ENCODE measurements at regions not wholly inside any gene's neighbourhood (a gene's known extent, or its start where the extent isn't known, plus 50 kb on each side); places are given as distances from the start of the nearest gene placed in this dataset.

DNA sequence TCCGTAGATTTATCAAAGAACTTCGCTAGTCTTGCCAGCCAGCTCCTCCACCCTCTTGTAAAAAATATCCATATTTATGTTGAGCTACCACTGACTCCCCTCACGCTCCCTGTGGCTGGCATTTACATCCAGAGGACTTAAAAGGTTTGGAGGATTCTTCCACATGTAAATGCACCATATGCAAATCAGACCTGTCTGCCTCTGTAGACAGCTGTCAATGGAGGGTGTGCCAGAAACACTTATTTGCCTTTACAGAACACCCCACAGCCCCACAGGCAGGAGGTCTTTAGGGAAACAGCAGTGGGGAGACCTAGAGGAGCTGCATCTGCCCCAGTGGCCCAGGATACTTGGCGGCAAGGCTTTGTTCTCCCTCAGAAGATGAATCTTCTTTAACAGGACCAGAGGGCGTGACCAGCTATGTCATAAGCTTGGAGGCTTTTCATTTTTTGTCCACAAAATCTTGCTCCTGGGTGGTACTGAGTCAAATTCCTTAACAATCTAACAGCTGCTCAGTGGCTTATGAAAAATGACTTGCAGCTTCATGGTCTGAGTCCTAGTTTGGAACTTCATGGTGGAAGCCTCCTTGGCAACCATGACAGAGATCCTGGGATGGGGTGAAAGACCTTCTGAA, 535.8 kb downstream of the EBF1 start:
- no peak for DNase-seq (ENCODE audit: low read depth in 1 of 2, low spot score in 1 of 2)
- TF ChIP-seq JUND (IDR thresholded peaks at IDR 0.05; ENCODE audit: low read depth): no peak
- in situ Hi-C loops (cut with HindIII; ENCODE audit: low pct_unique_long_range_greater_than_20kb, low sequenced_read_pairs): no loop called here

- DNase-seq (ENCODE audit: low read depth in 1 of 2, low spot score in 1 of 2): no peak
- no peak for TF ChIP-seq JUND (IDR thresholded peaks at IDR 0.05; ENCODE audit: low read depth)
- in situ Hi-C loops (cut with HindIII; ENCODE audit: low pct_unique_long_range_greater_than_20kb, low sequenced_read_pairs): no loop called here
These were observed 538.0 kb downstream of the EBF1 start for GRCh38 chr5:158561562-158562190.

DNA sequence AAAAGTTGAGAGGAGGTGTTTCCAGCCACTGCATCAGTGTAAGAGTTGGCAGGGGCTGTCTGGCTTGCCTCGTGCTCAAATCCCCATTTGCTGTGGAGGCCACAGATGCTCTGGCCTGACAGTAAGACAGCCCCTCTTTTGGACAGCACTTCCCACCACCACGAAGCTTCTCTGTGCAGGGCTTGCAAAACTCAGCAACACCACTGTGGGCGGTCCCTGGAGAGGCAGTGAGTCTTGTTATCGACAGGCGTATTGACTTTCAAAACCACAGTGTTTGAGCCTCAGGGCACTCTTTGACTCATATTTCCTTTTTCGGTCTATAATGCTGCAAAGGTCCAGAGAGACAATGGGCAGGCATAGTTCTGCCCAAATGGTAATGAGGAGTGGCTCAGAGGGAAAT, 539.5 kb downstream of the EBF1 start:
- in situ Hi-C loops (cut with HindIII; ENCODE audit: low pct_unique_long_range_greater_than_20kb, low sequenced_read_pairs): no loop called here
- peak; percentile 11 to 68 for DNase-seq (ENCODE audit: low read depth in 1 of 2, low spot score in 1 of 2)

GRCh38 chr5:158559643-158560042, 540.1 kb downstream of the EBF1 start:
- in situ Hi-C loops (cut with HindIII; ENCODE audit: low pct_unique_long_range_greater_than_20kb, low sequenced_read_pairs): no loop called here

More for the DNA sequence above, 539.5 kb downstream of the EBF1 start:
- TF ChIP-seq JUND (IDR thresholded peaks at IDR 0.05; ENCODE audit: low read depth): no peak

GRCh38 chr5:158559066-158559465, 540.6 kb downstream of the EBF1 start:
- no peak for DNase-seq (ENCODE audit: low read depth in 1 of 2, low spot score in 1 of 2)
- no peak for TF ChIP-seq JUND (IDR thresholded peaks at IDR 0.05; ENCODE audit: low read depth)
- in situ Hi-C loops (cut with HindIII; ENCODE audit: low pct_unique_long_range_greater_than_20kb, low sequenced_read_pairs): no loop called here

More at GRCh38 chr5:158559643-158560042, 540.1 kb downstream of the EBF1 start:
- TF ChIP-seq JUND (IDR thresholded peaks at IDR 0.05; ENCODE audit: low read depth): no peak
- no peak for DNase-seq (ENCODE audit: low read depth in 1 of 2, low spot score in 1 of 2)

DNA sequence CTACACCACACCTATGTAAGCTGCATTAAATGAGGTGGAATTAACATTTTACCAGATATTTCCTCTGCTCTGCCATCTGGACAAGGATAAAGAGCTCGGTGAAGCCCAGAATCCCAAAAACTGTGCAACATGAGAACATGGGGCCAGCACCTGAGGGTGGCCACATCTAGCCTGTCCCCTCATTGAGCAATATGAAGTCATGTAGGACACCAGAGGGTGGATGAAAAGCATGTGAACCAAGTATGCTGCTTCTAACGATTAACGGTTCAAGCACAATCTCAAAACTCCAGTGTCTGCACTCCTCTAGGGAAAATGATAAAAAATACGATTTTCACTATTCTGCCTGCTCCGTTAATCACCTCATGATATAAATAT, 545.8 kb downstream of the EBF1 start:
- DNase-seq (ENCODE audit: low read depth in 1 of 2, low spot score in 1 of 2): no peak
- TF ChIP-seq JUND (IDR thresholded peaks at IDR 0.05; ENCODE audit: low read depth): no peak
- in situ Hi-C loops (cut with HindIII; ENCODE audit: low pct_unique_long_range_greater_than_20kb, low sequenced_read_pairs): no loop called here

DNA sequence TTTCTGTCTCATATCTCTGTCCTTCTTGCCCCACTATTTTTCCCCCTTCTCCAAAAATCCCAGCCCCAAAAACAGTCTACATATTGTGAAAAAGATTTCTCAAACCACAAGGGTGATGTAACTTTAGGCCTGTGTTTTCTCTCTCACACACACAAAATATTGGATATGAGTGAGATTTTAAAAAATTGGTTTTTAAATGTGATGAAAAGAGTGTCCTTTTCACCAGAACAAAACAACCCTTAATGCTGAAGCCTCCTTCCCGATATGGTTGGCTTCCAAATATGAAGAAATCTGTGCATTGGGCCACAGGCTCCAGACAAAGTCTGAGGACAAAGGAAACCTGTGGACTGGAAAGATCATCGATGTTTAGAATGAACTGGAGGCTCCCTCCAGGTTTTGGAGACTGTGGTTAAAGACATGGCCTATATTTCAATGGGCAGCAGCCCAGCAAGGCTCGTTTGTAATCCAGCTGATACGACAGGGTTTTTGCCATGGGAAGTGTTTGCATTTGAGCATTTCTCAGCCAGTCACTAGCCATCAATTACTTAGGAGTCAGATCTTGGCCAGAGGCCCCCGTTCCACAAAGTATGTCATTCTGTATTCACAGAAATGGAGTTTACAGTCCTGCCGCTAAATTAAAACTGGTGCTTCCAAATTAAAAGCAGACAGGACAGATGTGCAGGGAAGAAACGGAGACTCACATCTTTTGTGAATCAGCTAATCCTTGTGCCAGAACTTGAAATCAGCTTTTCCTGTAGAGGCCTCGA, 546.3 kb downstream of the EBF1 start:
- in situ Hi-C loops (cut with HindIII; ENCODE audit: low pct_unique_long_range_greater_than_20kb, low sequenced_read_pairs): no loop called here
- no peak for TF ChIP-seq JUND (IDR thresholded peaks at IDR 0.05; ENCODE audit: low read depth)
- DNase-seq (ENCODE audit: low read depth in 1 of 2, low spot score in 1 of 2): no peak

- TF ChIP-seq JUND (IDR thresholded peaks at IDR 0.05; ENCODE audit: low read depth): no peak
- in situ Hi-C loops (cut with HindIII; ENCODE audit: low pct_unique_long_range_greater_than_20kb, low sequenced_read_pairs): no loop called here
- DNase-seq (ENCODE audit: low read depth in 1 of 2, low spot score in 1 of 2): no peak
These were observed 547.5 kb downstream of the EBF1 start for GRCh38 chr5:158552241-158552640.

DNA sequence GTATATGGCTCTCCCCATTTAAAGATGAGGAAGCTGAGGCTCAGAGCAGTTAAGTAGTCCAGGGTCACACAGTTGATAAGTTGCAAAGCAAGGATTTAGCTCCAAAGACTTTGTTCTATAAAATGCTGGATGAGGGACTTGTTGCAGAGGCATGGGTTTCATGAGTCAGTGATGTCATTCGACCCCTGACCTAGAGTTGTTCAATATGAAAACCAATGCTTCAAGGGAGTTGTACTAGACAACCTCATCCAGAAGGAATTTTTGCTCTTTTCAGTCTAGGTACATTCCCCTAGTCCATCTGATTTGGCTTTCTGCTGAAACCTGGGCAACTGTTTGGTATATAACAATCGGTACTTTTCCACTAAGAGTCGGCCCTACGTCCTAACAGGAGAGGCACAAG, 550.4 kb downstream of the EBF1 start:
- DNase-seq (ENCODE audit: low read depth in 1 of 2, low spot score in 1 of 2): no peak
- in situ Hi-C loops (cut with HindIII; ENCODE audit: low pct_unique_long_range_greater_than_20kb, low sequenced_read_pairs): no loop called here
- TF ChIP-seq JUND (IDR thresholded peaks at IDR 0.05; ENCODE audit: low read depth): no peak

DNA sequence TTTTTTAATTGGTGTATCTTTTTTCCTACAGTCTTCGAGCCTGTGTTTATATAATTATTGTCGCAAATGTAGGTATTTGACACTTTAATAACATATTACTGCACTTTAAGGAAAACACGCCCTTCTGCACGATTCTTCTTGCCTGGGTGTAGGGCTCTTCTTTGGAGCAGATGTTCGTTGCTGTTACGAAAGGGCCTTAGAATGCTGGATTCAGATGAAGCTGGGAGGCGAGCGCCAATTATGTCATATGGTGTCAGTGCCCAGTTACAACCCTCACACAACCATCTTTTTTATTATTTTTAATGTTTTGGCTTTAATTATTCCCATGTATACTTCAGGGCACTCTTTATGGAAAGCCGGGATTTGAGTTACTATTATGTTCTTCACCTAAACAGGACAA, 553.0 kb downstream of the EBF1 start:
- in situ Hi-C loops (cut with HindIII; ENCODE audit: low pct_unique_long_range_greater_than_20kb, low sequenced_read_pairs): no loop called here
- no peak for DNase-seq (ENCODE audit: low read depth in 1 of 2, low spot score in 1 of 2)

GRCh38 chr5:158545949-158546530, 553.7 kb downstream of the EBF1 start:
- no peak for TF ChIP-seq JUND (IDR thresholded peaks at IDR 0.05; ENCODE audit: low read depth)
- DNase-seq (ENCODE audit: low read depth in 1 of 2, low spot score in 1 of 2): no peak
- in situ Hi-C loops (cut with HindIII; ENCODE audit: low pct_unique_long_range_greater_than_20kb, low sequenced_read_pairs): no loop called here

More for the DNA sequence above, 553.0 kb downstream of the EBF1 start:
- TF ChIP-seq JUND (IDR thresholded peaks at IDR 0.05; ENCODE audit: low read depth): no peak

GRCh38 chr5:158544388-158545339, 555.1 kb downstream of the EBF1 start:
- no peak for TF ChIP-seq JUND (IDR thresholded peaks at IDR 0.05; ENCODE audit: low read depth)
- DNase-seq (ENCODE audit: low read depth in 1 of 2, low spot score in 1 of 2): no peak
- in situ Hi-C loops (cut with HindIII; ENCODE audit: low pct_unique_long_range_greater_than_20kb, low sequenced_read_pairs): no loop called here

All from T47D (cell line).